GM12872 (cell line): ENCODE measurements at regions not wholly inside any gene's neighbourhood (a gene's known extent, or its start where the extent isn't known, plus 50 kb on each side); places are given as distances from the start of the nearest gene placed in this dataset.

Experiments
- CTCF ChIP-seq: IDR thresholded peaks from 3 replicates; pipeline ENCODE4 v1.5.1; 2011; ENCODE audit warnings: low read depth, mild to moderate bottlenecking, low read length, moderate library complexity; ENCODE audit not compliant: insufficient read depth

DNA sequence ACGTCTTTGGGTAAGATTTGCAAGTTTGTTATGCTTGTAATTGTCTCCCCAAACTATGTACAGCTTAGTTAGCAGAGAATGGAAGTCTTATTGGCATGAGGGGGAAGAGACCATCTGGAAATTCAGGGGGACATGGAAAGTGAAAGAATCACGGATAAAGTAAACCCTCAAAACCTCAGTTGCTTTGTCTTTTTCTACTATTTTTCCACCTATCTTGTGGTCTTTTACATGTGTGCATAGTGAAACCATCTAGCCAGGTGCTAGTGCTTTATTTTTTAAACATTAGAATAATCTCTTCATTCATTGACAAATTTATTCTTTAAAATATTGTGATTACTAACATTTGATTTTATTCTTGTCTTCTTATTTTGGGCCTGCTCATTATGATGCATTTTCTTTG is 441.1 kb upstream of the RORB start:
- no peak for TF ChIP-seq CTCF

- no peak for TF ChIP-seq CTCF
Measured at GRCh38 chr9:74064702-74065101, 432.4 kb upstream of the RORB start.

- TF ChIP-seq CTCF: no peak
Measured at GRCh38 chr9:74066128-74066527, 431.0 kb upstream of the RORB start.

DNA sequence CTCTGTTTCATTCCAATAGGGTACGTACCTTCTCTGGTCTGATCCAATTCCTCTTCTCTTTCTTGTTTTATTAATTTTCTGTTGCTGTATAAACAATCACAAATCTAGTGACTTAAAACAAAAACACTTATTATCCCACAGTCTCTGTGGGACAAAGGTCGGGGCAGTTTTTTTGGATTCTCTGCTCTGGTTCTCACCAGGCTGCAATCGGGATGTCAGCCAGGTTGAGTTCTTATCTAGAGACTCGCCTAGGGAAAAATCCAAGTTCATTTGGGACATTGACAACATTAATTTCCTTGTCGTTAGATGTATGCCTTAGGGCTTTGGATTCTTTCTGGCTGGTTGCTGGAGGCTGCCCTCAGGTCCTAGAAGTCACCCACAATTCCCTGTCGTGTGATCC is 430.5 kb upstream of the RORB start:
- TF ChIP-seq CTCF: no peak

GRCh38 chr9:74071502-74071901 is 425.6 kb upstream of the RORB start:
- no peak for TF ChIP-seq CTCF

DNA sequence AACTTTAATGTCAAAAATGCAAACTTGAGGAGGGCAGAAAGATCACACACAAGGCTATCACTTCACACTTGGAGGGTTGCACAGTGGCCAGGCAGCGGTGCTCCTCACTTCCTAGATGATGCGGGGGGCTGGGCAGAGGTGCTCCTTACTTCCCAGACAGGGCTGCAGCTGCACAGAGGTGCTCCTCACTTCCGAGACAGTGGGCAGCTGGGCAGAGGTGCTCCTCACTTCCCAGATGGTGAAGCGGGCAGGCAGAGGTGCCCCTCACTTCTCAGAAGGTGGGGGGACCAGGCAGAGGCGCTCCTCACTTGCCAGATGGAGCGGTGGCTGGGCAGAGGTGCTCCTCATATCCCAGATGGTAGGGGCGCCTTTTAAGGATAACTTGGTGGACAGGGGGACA is 423.2 kb upstream of the RORB start:
- no peak for TF ChIP-seq CTCF

DNA sequence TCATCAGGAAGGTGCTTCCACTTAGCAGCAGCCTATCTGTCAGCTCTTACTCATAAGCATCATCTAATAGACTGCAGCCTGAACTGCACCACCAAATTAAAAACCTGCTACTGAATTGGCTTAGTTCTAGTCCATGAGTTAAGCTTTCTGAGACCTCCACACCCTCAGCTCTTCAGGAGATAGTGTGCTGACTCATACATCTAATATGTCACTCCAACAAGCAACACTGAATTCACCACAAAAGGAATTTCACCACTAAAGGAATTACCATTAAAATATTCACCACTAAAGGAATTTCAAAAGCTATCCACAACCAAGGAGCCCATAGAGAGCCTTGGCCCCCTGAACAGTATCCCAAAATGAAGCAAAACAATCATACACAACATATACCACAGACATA is 418.5 kb upstream of the RORB start:
- TF ChIP-seq CTCF: no peak
